Osteocyte (in vitro differentiated cells): ENCODE measurements at regions not wholly inside any gene's neighbourhood (a gene's known extent, or its start where the extent isn't known, plus 50 kb on each side); places are given as distances from the start of the nearest gene placed in this dataset.

ENCODE experiments used
- DNase-seq: peaks from one replicate; pipeline ENCODE4 v3.0.0; 2021; ENCODE audit warnings: mixed read lengths; ENCODE audit not compliant: unreplicated experiment; ENCODE audit errors: extremely low spot score
- H3K27ac Mint-ChIP-seq: one replicate; pipeline ENCODE4 v1.8.0; 2021; ENCODE audit warnings: mild to moderate bottlenecking, mixed read lengths; ENCODE audit not compliant: unreplicated experiment
- H3K27me3 Mint-ChIP-seq: one replicate; pipeline ENCODE4 v1.8.0; 2021; ENCODE audit warnings: mixed read lengths; ENCODE audit not compliant: unreplicated experiment
- H3K36me3 Mint-ChIP-seq: one replicate; pipeline ENCODE4 v1.8.0; 2021; ENCODE audit warnings: mixed read lengths; ENCODE audit not compliant: unreplicated experiment
- H3K4me1 Mint-ChIP-seq: one replicate; pipeline ENCODE4 v1.8.0; 2021; ENCODE audit warnings: mixed read lengths; ENCODE audit not compliant: unreplicated experiment
- H3K4me3 Mint-ChIP-seq: one replicate; pipeline ENCODE4 v1.8.0; 2021; ENCODE audit warnings: mild to moderate bottlenecking, moderate library complexity, mixed read lengths; ENCODE audit not compliant: unreplicated experiment
- H3K9me3 Mint-ChIP-seq: one replicate; pipeline ENCODE4 v1.8.0; 2021; ENCODE audit warnings: mixed read lengths; ENCODE audit not compliant: unreplicated experiment
- TF ChIP-seq, protein P1 (sequence below): fragments of 200-600 bp; sonication (generic); IDR thresholded peaks from 2 replicates; pipeline ENCODE4 v1.5.0; 2021; ENCODE audit warnings: antibody characterized with exemption, mild to moderate bottlenecking, moderate library complexity

DNA sequence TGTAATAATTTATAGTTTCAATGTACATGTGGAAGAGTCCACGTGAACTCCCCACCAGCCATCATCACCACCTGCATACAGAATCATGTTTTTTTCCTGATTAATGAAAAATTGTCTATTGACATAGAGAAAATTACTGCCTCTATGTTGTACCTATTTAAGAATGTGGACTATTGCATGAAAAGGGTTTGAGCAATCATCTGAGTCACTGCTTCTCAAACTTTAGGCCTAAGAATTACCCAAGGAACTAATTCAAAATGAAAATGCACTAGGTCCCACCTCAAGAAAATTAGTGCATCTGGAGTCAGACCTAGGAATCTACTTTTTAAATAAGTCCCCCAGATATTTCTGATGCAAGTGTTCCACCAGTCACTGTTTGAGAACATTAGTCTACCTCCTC, 709.3 kb downstream of the MAT2B start:
- H3K9me3 Mint-ChIP-seq = peaks cover 6% of the 10 kb centered on the region
- no peak for DNase-seq
- TF ChIP-seq, protein P1, sequence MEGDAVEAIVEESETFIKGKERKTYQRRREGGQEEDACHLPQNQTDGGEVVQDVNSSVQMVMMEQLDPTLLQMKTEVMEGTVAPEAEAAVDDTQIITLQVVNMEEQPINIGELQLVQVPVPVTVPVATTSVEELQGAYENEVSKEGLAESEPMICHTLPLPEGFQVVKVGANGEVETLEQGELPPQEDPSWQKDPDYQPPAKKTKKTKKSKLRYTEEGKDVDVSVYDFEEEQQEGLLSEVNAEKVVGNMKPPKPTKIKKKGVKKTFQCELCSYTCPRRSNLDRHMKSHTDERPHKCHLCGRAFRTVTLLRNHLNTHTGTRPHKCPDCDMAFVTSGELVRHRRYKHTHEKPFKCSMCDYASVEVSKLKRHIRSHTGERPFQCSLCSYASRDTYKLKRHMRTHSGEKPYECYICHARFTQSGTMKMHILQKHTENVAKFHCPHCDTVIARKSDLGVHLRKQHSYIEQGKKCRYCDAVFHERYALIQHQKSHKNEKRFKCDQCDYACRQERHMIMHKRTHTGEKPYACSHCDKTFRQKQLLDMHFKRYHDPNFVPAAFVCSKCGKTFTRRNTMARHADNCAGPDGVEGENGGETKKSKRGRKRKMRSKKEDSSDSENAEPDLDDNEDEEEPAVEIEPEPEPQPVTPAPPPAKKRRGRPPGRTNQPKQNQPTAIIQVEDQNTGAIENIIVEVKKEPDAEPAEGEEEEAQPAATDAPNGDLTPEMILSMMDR = no peak
- peaks cover 13% of the 10 kb centered on the region for H3K27me3 Mint-ChIP-seq
- H3K4me1 Mint-ChIP-seq = no peaks in the 10 kb centered on the region
- no peak overlapping the region for H3K27ac Mint-ChIP-seq
- H3K36me3 Mint-ChIP-seq = no peaks in the 10 kb centered on the region
- no peak overlapping the region for H3K4me3 Mint-ChIP-seq

DNA sequence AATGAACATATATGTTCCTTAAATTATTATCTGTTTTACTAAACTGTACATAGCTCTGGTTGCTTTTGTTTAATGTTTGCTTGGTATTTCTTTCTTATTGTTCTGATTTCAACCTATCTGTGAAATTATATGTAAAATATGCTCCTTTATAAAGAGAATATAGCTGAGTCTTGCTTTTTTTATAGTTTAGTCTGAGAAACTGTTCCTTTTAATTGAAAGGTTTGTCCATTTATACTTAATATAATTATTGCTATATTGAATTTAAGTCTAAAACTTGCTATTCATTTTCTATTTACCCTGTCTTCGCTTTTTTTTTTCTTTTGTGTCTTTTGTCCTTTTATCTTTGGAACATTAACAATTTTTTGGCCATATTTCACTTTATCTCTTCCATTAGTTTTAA, 712.0 kb downstream of the MAT2B start:
- Mint-ChIP-seq H3K9me3 (peaks cover 6% of the 10 kb centered on the region), H3K4me1 (no peaks in the 10 kb centered on the region), H3K36me3 (no peaks in the 10 kb centered on the region), H3K27ac (no peak overlapping the region), H3K4me3 (no peak overlapping the region), H3K27me3 (peaks cover 4% of the 10 kb centered on the region)
- no peak for DNase-seq
- TF ChIP-seq, protein P1 = no peak

DNA sequence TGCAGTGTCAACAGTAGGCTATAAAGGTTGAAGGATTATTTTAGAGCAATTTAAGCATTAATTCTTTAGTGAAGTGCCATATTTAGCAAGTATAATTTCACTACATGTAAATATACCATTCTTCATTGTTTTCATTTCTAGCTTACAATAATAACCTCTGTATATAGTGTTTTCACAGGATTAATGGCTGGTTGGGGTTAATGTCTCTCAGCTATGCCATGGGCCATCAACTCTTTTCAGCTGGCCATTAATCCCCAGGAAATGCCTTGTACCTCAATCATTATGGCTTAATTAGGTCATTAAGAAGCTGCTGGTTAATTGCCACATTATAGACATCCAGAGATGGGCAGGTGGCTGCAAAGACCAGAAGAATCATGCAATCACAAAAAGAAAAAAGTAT, 715.1 kb downstream of the MAT2B start:
- DNase-seq = no peak
- H3K4me1 Mint-ChIP-seq = no peaks in the 10 kb centered on the region
- H3K4me3 Mint-ChIP-seq = no peak overlapping the region
- peaks cover 6% of the 10 kb centered on the region for H3K27me3 Mint-ChIP-seq
- H3K36me3 Mint-ChIP-seq = no peaks in the 10 kb centered on the region
- H3K9me3 Mint-ChIP-seq = peaks cover 6% of the 10 kb centered on the region
- TF ChIP-seq, protein P1 = no peak
- no peak overlapping the region for H3K27ac Mint-ChIP-seq

DNA sequence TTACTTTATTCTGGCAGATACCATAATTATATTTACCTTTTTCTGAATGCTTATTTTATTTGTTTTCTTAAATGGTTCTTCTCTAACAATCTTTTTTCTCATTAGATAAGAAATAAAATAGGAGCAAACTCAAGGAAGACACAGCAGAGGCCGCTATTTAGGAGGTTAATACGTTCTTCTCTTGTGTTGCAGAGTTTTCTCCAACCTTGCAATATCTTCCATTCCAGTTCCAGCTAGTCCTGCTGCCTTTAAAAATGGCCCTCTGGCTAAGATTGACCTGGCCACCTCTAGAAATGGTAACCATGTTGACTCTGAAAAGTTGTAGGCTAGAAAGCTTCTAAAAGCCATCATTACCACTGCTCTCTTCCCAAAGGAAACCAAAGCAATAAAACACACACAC, 718.8 kb downstream of the MAT2B start:
- DNase-seq = no peak
- Mint-ChIP-seq H3K27ac (no peak overlapping the region), H3K36me3 (no peaks in the 10 kb centered on the region), H3K4me3 (no peak overlapping the region), H3K4me1 (no peaks in the 10 kb centered on the region), H3K27me3 (peaks cover 12% of the 10 kb centered on the region), H3K9me3 (peaks cover 6% of the 10 kb centered on the region)
- TF ChIP-seq, protein P1 = no peak

DNA sequence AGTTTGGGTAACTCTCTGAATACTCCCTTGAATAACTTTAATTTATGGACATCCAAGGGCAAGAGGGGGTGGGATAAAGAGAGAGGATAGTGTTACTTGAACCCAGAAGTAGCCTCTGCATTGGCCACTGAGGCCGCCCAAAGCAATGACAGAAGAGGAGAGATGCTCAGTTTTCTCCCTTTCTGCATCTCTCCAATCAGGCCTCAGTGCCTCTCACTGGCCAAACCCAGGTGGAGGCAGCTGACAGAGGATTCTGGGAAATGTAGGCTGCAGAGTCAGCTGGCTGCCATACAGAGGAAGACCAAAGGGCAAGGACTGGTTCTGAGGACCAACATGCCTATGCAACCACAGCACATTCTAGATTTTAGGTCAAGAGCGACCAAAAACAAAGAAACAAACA, 719.4 kb downstream of the MAT2B start:
- Mint-ChIP-seq H3K4me1 (no peaks in the 10 kb centered on the region), H3K9me3 (peaks cover 6% of the 10 kb centered on the region), H3K27ac (no peak overlapping the region), H3K27me3 (peaks cover 12% of the 10 kb centered on the region), H3K4me3 (no peak overlapping the region), H3K36me3 (no peaks in the 10 kb centered on the region)
- TF ChIP-seq, protein P1 = no peak
- DNase-seq = no peak
